ENCODE measurements at regions not wholly inside any gene's neighbourhood (a gene's known extent, or its start where the extent isn't known, plus 50 kb on each side); places are given as distances from the start of the nearest gene placed in this dataset.

DNA sequence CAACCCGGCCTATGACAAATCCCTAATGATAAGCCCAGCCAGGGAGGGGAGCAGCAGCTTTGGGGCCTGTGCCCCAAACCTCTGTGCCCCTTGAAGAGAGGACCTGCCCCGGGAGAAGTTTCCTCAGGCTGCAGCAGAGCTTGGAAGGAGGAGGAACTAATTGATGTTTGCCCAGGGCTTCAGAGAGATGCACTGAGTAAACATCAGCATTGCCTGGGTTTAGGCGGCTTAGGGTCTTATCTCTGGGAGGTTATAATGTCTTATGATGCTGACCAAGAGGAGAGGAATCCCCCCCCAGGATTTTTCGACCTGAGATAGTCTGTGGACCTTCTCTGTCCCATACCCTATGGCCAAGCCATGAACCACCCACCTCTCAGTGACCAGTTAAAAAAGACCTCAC lies 148.7 kb upstream of the SDK2 start:
- Histone ChIP-seq H3K4me3 (ENCODE audit: control extremely low read depth in 1 of 5, extremely low read depth in 1 of 5, insufficient read depth in 1 of 5, low read depth in 2 of 5, low read length in 4 of 5) (no peak overlapping the region), H3K4me2 (replicated peaks; ENCODE audit: low read depth, low read length, poor library complexity, severe bottlenecking) (no peak overlapping the region), H3K36me3 (replicated peaks in 1 of 2; ENCODE audit: control extremely low read depth in 1 of 2, control insufficient read depth in 1 of 2, extremely low read depth in 1 of 2, insufficient read depth in 2 of 2, low read length in 1 of 2) (no peaks in the 10 kb centered on the region), H3K79me2 (ENCODE audit: control insufficient read depth, insufficient read depth, low read length) (no peaks in the 10 kb centered on the region), H3K9ac (ENCODE audit: low read length) (no peak overlapping the region), H4K20me1 (ENCODE audit: control insufficient read depth, insufficient read depth, low read length, poor library complexity, severe bottlenecking) (no peaks in the 10 kb centered on the region), H3K27me3 (replicated peaks in 1 of 4; ENCODE audit: control extremely low read depth in 1 of 4, control insufficient read depth in 3 of 4, insufficient read depth in 4 of 4, low read length in 3 of 4) (no peaks in the 10 kb centered on the region), H3K4me1 (ENCODE audit: control insufficient read depth in 2 of 2, insufficient read depth in 2 of 2, low read length in 2 of 2) (no peaks in the 10 kb centered on the region), H3K27ac (ENCODE audit: low read length in 2 of 2) (no peak overlapping the region), H2AFZ (ENCODE audit: insufficient read depth, low read depth, low read length, poor library complexity, severe bottlenecking) (no peak overlapping the region), H3K9me3 (ENCODE audit: control extremely low read depth in 1 of 3, control insufficient read depth in 2 of 3, insufficient read depth in 1 of 3, low read length in 2 of 3) (no peaks in the 10 kb centered on the region)
- Mint-ChIP-seq H3K27ac (no peak overlapping the region), H3K27me3 (peaks cover 32% of the 10 kb centered on the region), H3K9me3 (ENCODE audit: insufficient read depth) (no peaks in the 10 kb centered on the region), H3K4me1 (no peaks in the 10 kb centered on the region), H3K4me3 (no peak overlapping the region)
- POLR2A ChIA-PET, result no interaction called here
- ATAC-seq (ENCODE audit: low read depth) (no peak), DNase-seq (no peak)
- 85% methylated on average over 2 of the region's 4 CpGs for WGBS (ENCODE audit: insufficient coverage)
- intact Hi-C loops (cut with micrococcal nuclease), result no loop called here
- CTCF ChIA-PET, result no interaction called here
- TF ChIP-seq EZH2 (IDR thresholded peaks at IDR 0.05; ENCODE audit: borderline replicate concordance, insufficient read depth, low read depth, low read length, poor library complexity, severe bottlenecking), result no peak
- TF ChIP-seq, protein P1, sequence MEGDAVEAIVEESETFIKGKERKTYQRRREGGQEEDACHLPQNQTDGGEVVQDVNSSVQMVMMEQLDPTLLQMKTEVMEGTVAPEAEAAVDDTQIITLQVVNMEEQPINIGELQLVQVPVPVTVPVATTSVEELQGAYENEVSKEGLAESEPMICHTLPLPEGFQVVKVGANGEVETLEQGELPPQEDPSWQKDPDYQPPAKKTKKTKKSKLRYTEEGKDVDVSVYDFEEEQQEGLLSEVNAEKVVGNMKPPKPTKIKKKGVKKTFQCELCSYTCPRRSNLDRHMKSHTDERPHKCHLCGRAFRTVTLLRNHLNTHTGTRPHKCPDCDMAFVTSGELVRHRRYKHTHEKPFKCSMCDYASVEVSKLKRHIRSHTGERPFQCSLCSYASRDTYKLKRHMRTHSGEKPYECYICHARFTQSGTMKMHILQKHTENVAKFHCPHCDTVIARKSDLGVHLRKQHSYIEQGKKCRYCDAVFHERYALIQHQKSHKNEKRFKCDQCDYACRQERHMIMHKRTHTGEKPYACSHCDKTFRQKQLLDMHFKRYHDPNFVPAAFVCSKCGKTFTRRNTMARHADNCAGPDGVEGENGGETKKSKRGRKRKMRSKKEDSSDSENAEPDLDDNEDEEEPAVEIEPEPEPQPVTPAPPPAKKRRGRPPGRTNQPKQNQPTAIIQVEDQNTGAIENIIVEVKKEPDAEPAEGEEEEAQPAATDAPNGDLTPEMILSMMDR (IDR thresholded peaks at IDR 0.05), result no peak

DNA sequence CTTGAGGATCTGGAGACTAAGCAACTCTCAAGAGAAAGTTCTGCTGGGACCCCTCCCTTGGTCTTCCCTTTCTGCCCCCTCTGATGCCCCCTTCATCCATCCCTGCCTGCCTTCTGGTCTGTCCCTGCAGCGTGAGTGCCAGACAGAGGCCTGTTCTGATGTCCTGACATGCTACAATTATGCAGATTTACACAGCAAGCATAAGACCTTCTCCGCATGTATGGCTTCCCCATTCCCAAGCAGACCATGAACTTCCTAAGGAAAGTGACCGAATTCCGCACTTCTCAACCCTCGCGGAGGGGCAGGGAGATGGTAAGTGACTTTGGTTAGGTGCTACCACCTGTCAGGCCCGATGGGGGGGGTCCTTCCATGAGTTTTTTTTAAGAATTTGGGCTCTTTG lies 150.1 kb upstream of the SDK2 start:
- Histone ChIP-seq H3K27ac (ENCODE audit: low read length in 2 of 2) (no peak overlapping the region), H3K4me1 (ENCODE audit: control insufficient read depth in 2 of 2, insufficient read depth in 2 of 2, low read length in 2 of 2) (no peaks in the 10 kb centered on the region), H3K36me3 (replicated peaks in 1 of 2; ENCODE audit: control extremely low read depth in 1 of 2, control insufficient read depth in 1 of 2, extremely low read depth in 1 of 2, insufficient read depth in 2 of 2, low read length in 1 of 2) (no peaks in the 10 kb centered on the region), H4K20me1 (ENCODE audit: control insufficient read depth, insufficient read depth, low read length, poor library complexity, severe bottlenecking) (no peaks in the 10 kb centered on the region), H3K4me3 (ENCODE audit: control extremely low read depth in 1 of 5, extremely low read depth in 1 of 5, insufficient read depth in 1 of 5, low read depth in 2 of 5, low read length in 4 of 5) (no peak overlapping the region), H3K9me3 (ENCODE audit: control extremely low read depth in 1 of 3, control insufficient read depth in 2 of 3, insufficient read depth in 1 of 3, low read length in 2 of 3) (no peaks in the 10 kb centered on the region), H3K79me2 (ENCODE audit: control insufficient read depth, insufficient read depth, low read length) (no peaks in the 10 kb centered on the region), H2AFZ (ENCODE audit: insufficient read depth, low read depth, low read length, poor library complexity, severe bottlenecking) (no peak overlapping the region), H3K27me3 (replicated peaks in 1 of 4; ENCODE audit: control extremely low read depth in 1 of 4, control insufficient read depth in 3 of 4, insufficient read depth in 4 of 4, low read length in 3 of 4) (peaks cover 0 to 7% (median 0%) of the 10 kb centered on the region in 4 experiments), H3K9ac (ENCODE audit: low read length) (no peak overlapping the region), H3K4me2 (replicated peaks; ENCODE audit: low read depth, low read length, poor library complexity, severe bottlenecking) (no peak overlapping the region)
- intact Hi-C loops (cut with micrococcal nuclease), result no loop called here
- TF ChIP-seq EZH2 (IDR thresholded peaks at IDR 0.05; ENCODE audit: borderline replicate concordance, insufficient read depth, low read depth, low read length, poor library complexity, severe bottlenecking), result no peak
- TF ChIP-seq, protein P1 (IDR thresholded peaks at IDR 0.05), result no peak
- CTCF ChIA-PET, result no interaction called here
- peaks cover 34% of the 10 kb centered on the region for H3K27me3 Mint-ChIP-seq
- no peak for DNase-seq
- no peak overlapping the region for H3K4me3 Mint-ChIP-seq
- ATAC-seq (ENCODE audit: low read depth), result no peak
- H3K9me3 Mint-ChIP-seq (ENCODE audit: insufficient read depth), result no peaks in the 10 kb centered on the region
- H3K4me1 Mint-ChIP-seq, result no peaks in the 10 kb centered on the region
- no peak overlapping the region for H3K27ac Mint-ChIP-seq
- 73% methylated on average over 4 of the region's 7 CpGs for WGBS (ENCODE audit: insufficient coverage)
- POLR2A ChIA-PET, result no interaction called here

Data from B cell (primary cell).